SU-DHL-6 (cell line): ENCODE measurements at regions not wholly inside any gene's neighbourhood (a gene's known extent, or its start where the extent isn't known, plus 50 kb on each side); places are given as distances from the start of the nearest gene placed in this dataset.
A peak's percentile ranks its signal among the peaks of the same experiment; 100 is the strongest.

Experiments used
- H2AFZ ChIP-seq: fragments of 200-600 bp; sonication (generic); 2 replicates; pipeline ENCODE4 v1.6.1; 2014; ENCODE audit warnings: low read depth, mild to moderate bottlenecking, moderate library complexity, mixed read lengths, antibody characterized with exemption, low read length; ENCODE audit not compliant: severe bottlenecking
- H3F3A ChIP-seq: fragments of 200-600 bp; shearing (Covaris generic); 2 replicates; pipeline ENCODE4 v1.6.0; 2016; ENCODE audit warnings: antibody characterized with exemption, mild to moderate bottlenecking; ENCODE audit not compliant: insufficient read depth
- H3K27ac ChIP-seq: fragments of 200-600 bp; sonication (generic); 2 replicates; pipeline ENCODE4 v1.5.1; 2016; ENCODE audit warnings: low read depth, mild to moderate bottlenecking, low read length, moderate library complexity, mixed read lengths
- H3K27me3 ChIP-seq: fragments of 200-600 bp; sonication (generic), shearing (Covaris generic); 2 replicates; pipeline ENCODE4 v1.6.0; 2014; ENCODE audit warnings: mild to moderate bottlenecking, low read length
- H3K36me3 ChIP-seq: fragments of 200-600 bp; sonication (generic); 2 replicates; pipeline ENCODE4 v1.6.1; 2014; ENCODE audit warnings: mild to moderate bottlenecking, low read length, mixed read lengths
- H3K4me2 ChIP-seq: fragments of 300-600, 200-600 bp; shearing (Covaris generic), sonication (generic); 2 replicates; pipeline ENCODE4 v1.6.0; 2014; ENCODE audit warnings: low read length, low read depth, mild to moderate bottlenecking; ENCODE audit not compliant: poor library complexity, severe bottlenecking
- H3K4me3 ChIP-seq: fragments of 200-600 bp; sonication (generic); 2 replicates; pipeline ENCODE4 v1.5.1; 2014; ENCODE audit warnings: antibody characterized with exemption, low read length, mild to moderate bottlenecking, mixed read lengths; ENCODE audit not compliant: insufficient read depth, poor library complexity, severe bottlenecking
- H3K79me2 ChIP-seq: fragments of 200-600 bp; sonication (generic); 2 replicates; pipeline ENCODE4 v1.6.1; 2014; ENCODE audit warnings: mild to moderate bottlenecking, low read length, moderate library complexity; ENCODE audit not compliant: insufficient read depth
- H3K9ac ChIP-seq: fragments of 200-600 bp; sonication (generic); 2 replicates; pipeline ENCODE4 v1.7.0; 2014; ENCODE audit warnings: mild to moderate bottlenecking, low read length
- H3K9me2 ChIP-seq: fragments of 200-600 bp; sonication (generic); replicated peaks from 2 replicates; pipeline ENCODE4 v1.6.1; 2014; ENCODE audit warnings: low read length; ENCODE audit not compliant: insufficient read depth
- H3K9me3 ChIP-seq: fragments of 200-600 bp; sonication (generic); 2 replicates; pipeline ENCODE4 v1.6.1; 2014; ENCODE audit warnings: low read length, mixed read lengths; ENCODE audit not compliant: insufficient read depth
- H4K20me1 ChIP-seq: fragments of 200-600 bp; sonication (generic); 2 replicates; pipeline ENCODE4 v1.6.1; 2014; ENCODE audit warnings: low read depth, mild to moderate bottlenecking, antibody characterized with exemption, low read length, moderate library complexity, mixed read lengths
- CTCF ChIP-seq: fragments of 200-600 bp; sonication (generic); IDR thresholded peaks from one replicate; pipeline ENCODE4 v1.5.1; 2017; ENCODE audit warnings: antibody characterized with exemption, mild to moderate bottlenecking, low read length, moderate library complexity; ENCODE audit not compliant: insufficient read depth, poor library complexity, severe bottlenecking
- EZH2phosphoT487 ChIP-seq: fragments of 200-600 bp; sonication (generic), shearing (Covaris generic); conservative IDR thresholded peaks from 2 replicates; pipeline ENCODE4 v1.6.1; 2018; ENCODE audit warnings: mild to moderate bottlenecking, antibody characterized with exemption, low read length, moderate library complexity, mixed read lengths

DNA sequence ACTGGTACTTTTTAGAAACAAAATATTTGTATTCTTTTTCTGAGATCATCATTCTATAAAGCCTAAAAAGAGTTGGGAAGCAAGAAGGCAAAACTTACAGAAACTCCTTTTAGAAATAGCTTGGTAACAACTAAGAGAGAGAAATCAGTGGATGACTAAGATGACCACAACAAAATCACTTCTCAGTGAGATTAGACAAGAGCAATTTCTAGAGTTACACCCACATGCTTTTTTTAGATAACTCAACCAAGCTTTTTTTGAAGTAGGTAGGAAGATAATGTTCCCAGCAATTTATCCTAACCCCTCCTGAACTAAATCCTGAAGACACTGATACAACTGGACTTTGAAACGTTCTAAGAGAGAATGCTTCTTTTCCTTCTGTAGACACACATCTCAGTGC lies 576.4 kb downstream of the SLC6A15 start:
- Histone ChIP-seq H3F3A (no peaks in the 10 kb centered on the region), H4K20me1 (no peaks in the 10 kb centered on the region), H3K79me2 (no peaks in the 10 kb centered on the region), H3K4me2 (no peak overlapping the region), H2AFZ (no peak overlapping the region), H3K27me3 (no peaks in the 10 kb centered on the region), H3K9me2 (no peaks in the 10 kb centered on the region), H3K9me3 (no peaks in the 10 kb centered on the region), H3K9ac (no peak overlapping the region), H3K36me3 (no peaks in the 10 kb centered on the region), H3K4me3 (no peak overlapping the region), H3K27ac (no peak overlapping the region)
- TF ChIP-seq EZH2phosphoT487 (no peak), CTCF (no peak)

- no peaks in the 10 kb centered on the region for H3K9me2 ChIP-seq
- TF ChIP-seq EZH2phosphoT487 (no peak), CTCF (no peak)
These were observed 582.7 kb downstream of the SLC6A15 start for GRCh38 chr12:84329938-84330337.

DNA sequence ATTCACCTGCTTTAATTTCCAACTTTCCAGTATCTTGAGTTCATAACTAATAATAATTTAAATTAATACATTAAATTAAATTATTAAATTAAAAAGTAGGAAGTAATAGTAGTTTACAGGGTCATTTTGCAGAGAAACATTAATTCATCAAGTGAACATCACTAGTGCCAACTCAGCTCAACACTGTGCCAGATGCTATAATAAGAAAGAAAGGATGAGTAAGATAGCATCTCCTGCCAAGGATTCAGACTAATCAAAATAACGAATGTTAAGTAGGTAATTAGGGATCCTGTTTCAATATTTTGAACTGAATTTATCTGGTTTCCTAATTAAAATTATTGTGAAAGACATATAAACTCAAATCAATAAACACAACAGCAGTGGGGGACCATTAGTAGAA lies 596.7 kb downstream of the SLC6A15 start:
- Histone ChIP-seq H3K27ac (no peak overlapping the region), H2AFZ (peak overlapping the region; percentile 72), H4K20me1 (no peaks in the 10 kb centered on the region), H3K27me3 (no peaks in the 10 kb centered on the region), H3F3A (no peaks in the 10 kb centered on the region), H3K36me3 (no peaks in the 10 kb centered on the region), H3K9me3 (no peaks in the 10 kb centered on the region), H3K4me3 (no peak overlapping the region), H3K4me2 (no peak overlapping the region), H3K9ac (no peak overlapping the region), H3K9me2 (no peaks in the 10 kb centered on the region), H3K79me2 (no peaks in the 10 kb centered on the region)
- no peak for TF ChIP-seq CTCF
- no peak for TF ChIP-seq EZH2phosphoT487

More at GRCh38 chr12:84329938-84330337, 582.7 kb downstream of the SLC6A15 start:
- H3K9me3 ChIP-seq: no peaks in the 10 kb centered on the region
- no peak overlapping the region for H2AFZ ChIP-seq
- H3K4me2 ChIP-seq: no peak overlapping the region
- H3K36me3 ChIP-seq: no peaks in the 10 kb centered on the region
- no peak overlapping the region for H3K9ac ChIP-seq
- no peaks in the 10 kb centered on the region for H3K27me3 ChIP-seq
- H3F3A ChIP-seq: no peaks in the 10 kb centered on the region
- no peaks in the 10 kb centered on the region for H4K20me1 ChIP-seq
- no peak overlapping the region for H3K27ac ChIP-seq
- H3K79me2 ChIP-seq: no peaks in the 10 kb centered on the region
- no peak overlapping the region for H3K4me3 ChIP-seq

DNA sequence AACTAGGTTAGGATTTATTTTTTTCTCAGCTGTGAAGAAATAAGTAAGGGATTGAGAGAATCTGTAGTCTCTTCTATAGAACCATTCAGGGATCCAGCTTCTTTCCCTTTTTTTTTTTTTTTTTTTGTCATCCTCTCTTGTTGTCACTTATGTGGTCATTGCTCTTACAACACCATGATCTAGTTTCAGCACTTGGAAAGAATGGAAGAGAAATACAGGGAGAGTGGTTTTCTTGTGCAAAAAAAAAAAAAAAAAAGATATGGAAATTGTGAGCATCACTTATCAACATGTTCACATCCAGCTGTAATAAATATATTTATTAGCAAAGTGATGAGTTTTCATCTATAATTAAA lies 599.3 kb downstream of the SLC6A15 start:
- no peaks in the 10 kb centered on the region for H4K20me1 ChIP-seq
- no peak overlapping the region for H2AFZ ChIP-seq
- H3K36me3 ChIP-seq: no peaks in the 10 kb centered on the region
- no peak overlapping the region for H3K4me2 ChIP-seq
- no peaks in the 10 kb centered on the region for H3K27me3 ChIP-seq
- H3K9me2 ChIP-seq: no peaks in the 10 kb centered on the region
- no peak overlapping the region for H3K27ac ChIP-seq
- no peak overlapping the region for H3K4me3 ChIP-seq
- H3K9me3 ChIP-seq: no peaks in the 10 kb centered on the region
- no peak for TF ChIP-seq CTCF
- TF ChIP-seq EZH2phosphoT487: no peak
- H3K9ac ChIP-seq: no peak overlapping the region
- no peaks in the 10 kb centered on the region for H3F3A ChIP-seq
- no peaks in the 10 kb centered on the region for H3K79me2 ChIP-seq
